Body of pancreas (tissue), 4 donors: ENCODE measurements at regions not wholly inside any gene's neighbourhood (a gene's known extent, or its start where the extent isn't known, plus 50 kb on each side); places are given as distances from the start of the nearest gene placed in this dataset.

Experiments
- CTCF ChIP-seq, 7 experiments: fragments of 450-650 bp in 4 of 7; fragments of 200-600 bp in 3 of 7; sonication (generic) in 3 of 7; IDR thresholded peaks; one replicate each; pipeline ENCODE4 v1.5.1; 2016 to 2019; ENCODE audit warnings: antibody characterized with exemption in 7 of 7
- POLR2A ChIP-seq, 3 donors: fragments of 450-650 bp; IDR thresholded peaks; one replicate each; pipeline ENCODE4 v1.6.1; 2016; ENCODE audit warnings: antibody characterized with exemption in 3 of 3, mild to moderate bottlenecking in 2 of 3

GRCh38 chr5:77151501-77151900 lies 59.0 kb upstream of the PDE8B start:
- TF ChIP-seq POLR2A (IDR thresholded peaks at IDR 0.05) = no peak
- TF ChIP-seq CTCF (IDR thresholded peaks at IDR 0.05) = no peak
